ENCODE measurements at regions not wholly inside any gene's neighbourhood (a gene's known extent, or its start where the extent isn't known, plus 50 kb on each side); places are given as distances from the start of the nearest gene placed in this dataset.

- no peak for DNase-seq
These were observed 90.4 kb downstream of the RBFOX3 start for GRCh38 chr17:79520167-79521165.

- no peak for DNase-seq
These were observed 91.2 kb downstream of the RBFOX3 start for GRCh38 chr17:79519601-79520000.

- no peak for DNase-seq
These were observed 92.0 kb downstream of the RBFOX3 start for GRCh38 chr17:79518585-79519523.

GRCh38 chr17:79517827-79518584 is 92.8 kb downstream of the RBFOX3 start:
- DNase-seq = no peak

- DNase-seq = no peak
These were observed 94.9 kb downstream of the RBFOX3 start for GRCh38 chr17:79515646-79516571.

GRCh38 chr17:79515110-79515509 is 95.7 kb downstream of the RBFOX3 start:
- DNase-seq = no peak

- DNase-seq = no peak
These were observed 96.9 kb downstream of the RBFOX3 start for GRCh38 chr17:79513820-79514535.

GRCh38 chr17:79513206-79513605 is 97.6 kb downstream of the RBFOX3 start:
- no peak for DNase-seq

- no peak for DNase-seq
These were observed 99.4 kb downstream of the RBFOX3 start for GRCh38 chr17:79511471-79511870.

GRCh38 chr17:79510071-79510470 is 100.8 kb downstream of the RBFOX3 start:
- DNase-seq = no peak

- no peak for DNase-seq
These were observed 101.4 kb downstream of the RBFOX3 start for GRCh38 chr17:79509490-79509889.

- no peak for DNase-seq
These were observed 101.8 kb downstream of the RBFOX3 start for GRCh38 chr17:79509008-79509407.

- no peak for DNase-seq
These were observed 102.5 kb downstream of the RBFOX3 start for GRCh38 chr17:79508291-79508716.

- no peak for DNase-seq
These were observed 103.9 kb downstream of the RBFOX3 start for GRCh38 chr17:79506955-79507354.

GRCh38 chr17:79506150-79506870 is 104.5 kb downstream of the RBFOX3 start:
- no peak for DNase-seq

GRCh38 chr17:79505199-79505598 is 105.7 kb downstream of the RBFOX3 start:
- DNase-seq = no peak

- no peak for DNase-seq
These were observed 106.7 kb downstream of the RBFOX3 start for GRCh38 chr17:79504181-79504605.

GRCh38 chr17:79503126-79503839 is 107.6 kb downstream of the RBFOX3 start:
- no peak for DNase-seq

GRCh38 chr17:79501910-79502309 is 108.9 kb downstream of the RBFOX3 start:
- DNase-seq = no peak
